Stimulated activated CD8-positive, alpha-beta memory T cell treated with anti-CD3 and anti-CD28 coated beads, Interleukin-2, amount 100 ng/mL, for 48 hours (primary cell): ENCODE measurements at regions not wholly inside any gene's neighbourhood (a gene's known extent, or its start where the extent isn't known, plus 50 kb on each side); places are given as distances from the start of the nearest gene placed in this dataset.

Experiments
- DNase-seq, 2 donors: peaks; one replicate each; pipeline ENCODE4 v3.0.0-alpha.2; 2020; ENCODE audit warnings: low read depth in 2 of 2

DNA sequence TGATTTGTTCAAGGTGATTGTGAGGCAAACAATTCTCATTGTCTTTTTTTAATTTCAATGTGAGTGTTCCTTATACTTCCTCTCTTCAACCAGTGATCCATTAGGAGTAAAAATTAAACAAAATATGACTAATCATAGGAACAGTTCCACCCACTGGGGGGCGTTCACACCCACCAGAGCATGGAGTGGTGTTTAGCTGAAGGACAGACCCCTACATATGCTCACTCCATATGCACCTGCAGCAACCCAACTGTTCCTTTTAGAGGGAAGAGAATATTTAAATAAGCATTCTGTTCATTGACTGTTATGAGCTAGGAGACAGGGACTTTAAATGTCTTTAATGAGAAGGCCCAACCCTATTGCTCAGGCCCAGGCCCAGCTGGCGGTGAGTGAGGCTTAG is 78.7 kb upstream of the DRD2 start:
- no peak for DNase-seq

DNA sequence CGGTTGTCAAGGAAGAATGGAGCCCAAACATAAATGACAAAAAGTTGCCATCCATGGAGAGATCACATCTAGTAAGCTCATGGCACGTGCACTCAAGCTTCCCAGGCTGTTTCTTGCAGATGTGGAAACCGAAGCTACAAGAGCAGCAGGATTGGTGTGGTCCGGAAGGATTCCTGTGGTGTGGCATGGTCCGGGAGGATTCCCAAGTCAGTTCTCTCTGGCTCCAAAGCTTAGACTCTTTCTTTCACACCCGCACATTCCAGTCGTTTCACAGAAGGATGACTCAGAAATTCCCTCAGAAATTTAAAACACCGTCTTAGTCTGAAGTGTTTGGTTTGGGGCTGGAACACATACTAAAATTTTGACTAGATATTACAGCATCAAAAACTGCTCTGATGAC is 78.0 kb upstream of the DRD2 start:
- no peak for DNase-seq

- no peak for DNase-seq
Observed at GRCh38 chr11:113552271-113552670, 77.1 kb upstream of the DRD2 start.

GRCh38 chr11:113551645-113552044 is 76.4 kb upstream of the DRD2 start:
- DNase-seq: no peak

GRCh38 chr11:113549611-113550578 is 74.7 kb upstream of the DRD2 start:
- no peak for DNase-seq

DNA sequence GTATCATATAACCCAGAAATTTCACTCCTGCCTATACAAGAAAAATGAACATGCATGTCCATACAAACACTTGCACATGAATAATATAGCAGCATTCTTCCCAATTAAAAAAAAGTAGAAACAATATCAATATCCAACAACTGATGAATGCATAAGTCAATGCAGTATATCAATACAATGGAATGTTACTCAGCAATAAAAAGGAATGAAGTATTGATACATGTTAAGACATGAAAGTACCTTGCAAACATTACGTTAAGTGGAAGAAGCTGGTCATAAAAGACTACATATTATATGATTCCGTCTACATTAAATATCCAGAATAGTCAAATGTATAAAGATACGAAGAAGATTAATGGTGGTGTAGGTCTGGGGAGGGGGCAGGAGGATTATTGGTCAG is 73.9 kb upstream of the DRD2 start:
- no peak for DNase-seq

DNA sequence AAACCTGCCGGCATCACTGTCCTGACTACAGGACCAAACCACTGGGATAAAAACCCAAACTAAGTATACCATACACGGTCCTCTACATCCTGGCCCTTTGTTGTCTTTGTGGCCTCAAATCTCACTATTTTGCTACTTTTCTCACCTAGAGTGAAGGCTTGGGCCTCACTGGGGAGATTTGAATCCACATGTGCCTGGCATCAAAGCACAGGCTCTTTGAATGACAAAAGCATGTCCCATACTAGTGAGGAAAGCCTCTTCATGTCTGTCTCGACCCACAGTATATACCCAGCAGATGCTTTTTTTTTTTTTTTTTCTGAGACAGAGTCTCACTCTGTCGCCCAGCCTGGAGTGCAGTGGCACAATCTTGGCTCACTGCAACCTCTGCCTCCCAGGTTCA is 72.5 kb upstream of the DRD2 start:
- no peak for DNase-seq

- DNase-seq: no peak
Observed at GRCh38 chr11:113546757-113547507, 71.7 kb upstream of the DRD2 start.

DNA sequence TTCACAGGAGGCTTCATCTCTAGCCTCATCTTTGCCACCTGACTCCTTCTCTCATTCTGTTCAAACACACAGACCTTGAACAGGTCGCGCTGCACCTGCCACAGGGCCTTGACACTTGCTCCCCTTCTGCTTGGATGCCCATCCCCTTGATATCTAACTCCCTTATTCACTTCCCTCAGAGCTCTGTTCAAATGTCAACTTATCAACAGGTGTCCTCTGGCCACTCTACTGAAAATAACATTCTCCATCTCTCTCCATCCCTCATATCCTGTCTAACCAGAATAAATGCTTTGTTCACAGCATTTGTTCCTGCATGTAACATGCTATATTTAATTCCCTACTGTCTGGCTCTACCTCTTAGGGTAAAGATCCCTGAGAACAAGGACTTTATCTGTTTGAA is 67.2 kb upstream of the DRD2 start:
- DNase-seq: no peak

DNA sequence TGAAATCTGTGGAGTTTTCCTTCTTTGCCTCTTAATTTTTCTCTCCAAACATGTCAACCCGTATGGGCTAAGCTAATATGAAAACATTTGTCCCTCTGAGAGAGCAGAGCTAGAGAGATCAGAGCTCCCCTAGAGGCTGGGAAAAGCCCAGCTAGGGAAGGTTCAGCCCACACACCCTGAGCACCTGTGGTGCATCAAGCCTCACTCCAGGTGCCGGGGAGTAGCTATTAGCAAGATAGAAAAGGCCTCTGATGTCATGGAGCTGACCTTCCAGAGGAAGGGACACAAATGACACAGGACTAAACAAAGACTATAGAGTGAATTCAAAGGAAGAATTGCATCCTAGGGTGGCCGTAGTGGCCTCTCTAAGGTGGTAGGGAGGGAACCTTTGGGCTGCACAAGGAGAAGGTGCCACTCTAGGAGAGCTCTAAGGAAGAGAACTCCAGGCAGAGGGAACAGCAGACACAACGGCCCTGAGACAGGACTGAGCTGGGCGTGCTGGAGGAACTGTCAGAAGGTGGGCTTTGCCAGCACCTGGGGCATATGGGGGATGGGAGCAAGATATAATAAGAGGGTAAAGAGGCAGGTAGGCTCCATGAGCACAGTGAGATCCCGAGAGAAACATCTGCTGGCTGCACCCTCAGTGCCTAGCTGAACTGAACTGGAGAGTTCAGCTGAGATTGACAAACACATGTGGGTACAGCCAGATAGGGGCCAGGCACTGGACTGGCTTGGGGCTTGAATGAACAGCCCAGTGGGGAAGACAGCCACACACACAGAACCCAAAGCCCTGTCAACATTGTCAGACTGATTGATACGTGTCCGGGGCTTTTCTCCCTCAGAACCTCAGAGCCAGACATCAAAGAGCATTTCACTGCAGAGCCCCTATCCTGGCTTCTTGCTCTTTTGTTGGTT is 65.5 kb upstream of the DRD2 start:
- no peak for DNase-seq

DNA sequence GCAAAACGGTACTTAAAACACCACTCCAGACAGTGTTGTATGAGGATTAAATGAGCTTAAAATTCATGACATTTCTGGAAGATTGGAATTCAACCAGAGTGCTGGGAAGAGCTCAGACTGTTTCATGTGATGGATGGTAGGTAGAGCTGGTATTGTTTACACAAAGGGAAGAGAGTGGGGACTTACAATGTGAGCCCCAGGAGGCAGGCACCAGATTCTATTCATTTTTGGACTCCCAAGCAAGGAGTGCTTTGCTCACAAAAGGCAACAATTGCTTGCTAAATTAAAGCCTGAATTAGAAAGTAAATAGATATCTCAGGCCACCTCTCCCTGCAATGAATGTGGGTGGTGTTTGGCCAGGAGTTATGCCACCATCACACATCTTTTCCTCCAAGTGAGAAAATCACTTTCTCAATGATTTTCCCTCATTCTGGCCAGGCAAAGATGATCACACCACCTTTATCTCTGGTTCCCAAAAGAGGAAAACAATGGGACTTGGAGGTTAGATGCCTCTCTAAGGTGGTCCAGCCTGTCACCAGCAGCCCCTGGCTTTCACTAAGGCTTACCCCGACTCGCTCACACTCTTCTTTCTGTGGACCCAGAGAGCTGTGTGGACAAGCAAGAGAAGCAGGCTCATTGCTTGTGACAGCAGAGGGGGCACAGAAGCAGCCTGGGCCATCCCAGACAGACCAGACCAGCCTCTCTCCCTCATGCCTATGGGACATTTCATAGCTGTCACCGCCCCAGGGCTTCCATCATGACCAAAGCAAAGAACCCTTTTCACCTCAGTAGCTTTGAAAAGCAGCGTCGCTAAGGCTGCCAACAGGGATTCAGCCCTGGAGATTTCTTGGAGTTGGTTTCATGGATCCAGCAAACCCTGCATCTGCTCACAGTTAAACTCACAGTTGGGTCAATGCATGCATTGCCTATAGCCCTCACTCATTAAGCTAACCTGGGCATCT is 63.5 kb upstream of the DRD2 start:
- no peak for DNase-seq

- no peak for DNase-seq
Observed at GRCh38 chr11:113534625-113535024, 59.4 kb upstream of the DRD2 start.

- DNase-seq: no peak
Observed at GRCh38 chr11:113533425-113533698, 58.2 kb upstream of the DRD2 start.

- DNase-seq: peak; percentile 30 to 41
Observed at GRCh38 chr11:113532697-113533424, 57.7 kb upstream of the DRD2 start.

DNA sequence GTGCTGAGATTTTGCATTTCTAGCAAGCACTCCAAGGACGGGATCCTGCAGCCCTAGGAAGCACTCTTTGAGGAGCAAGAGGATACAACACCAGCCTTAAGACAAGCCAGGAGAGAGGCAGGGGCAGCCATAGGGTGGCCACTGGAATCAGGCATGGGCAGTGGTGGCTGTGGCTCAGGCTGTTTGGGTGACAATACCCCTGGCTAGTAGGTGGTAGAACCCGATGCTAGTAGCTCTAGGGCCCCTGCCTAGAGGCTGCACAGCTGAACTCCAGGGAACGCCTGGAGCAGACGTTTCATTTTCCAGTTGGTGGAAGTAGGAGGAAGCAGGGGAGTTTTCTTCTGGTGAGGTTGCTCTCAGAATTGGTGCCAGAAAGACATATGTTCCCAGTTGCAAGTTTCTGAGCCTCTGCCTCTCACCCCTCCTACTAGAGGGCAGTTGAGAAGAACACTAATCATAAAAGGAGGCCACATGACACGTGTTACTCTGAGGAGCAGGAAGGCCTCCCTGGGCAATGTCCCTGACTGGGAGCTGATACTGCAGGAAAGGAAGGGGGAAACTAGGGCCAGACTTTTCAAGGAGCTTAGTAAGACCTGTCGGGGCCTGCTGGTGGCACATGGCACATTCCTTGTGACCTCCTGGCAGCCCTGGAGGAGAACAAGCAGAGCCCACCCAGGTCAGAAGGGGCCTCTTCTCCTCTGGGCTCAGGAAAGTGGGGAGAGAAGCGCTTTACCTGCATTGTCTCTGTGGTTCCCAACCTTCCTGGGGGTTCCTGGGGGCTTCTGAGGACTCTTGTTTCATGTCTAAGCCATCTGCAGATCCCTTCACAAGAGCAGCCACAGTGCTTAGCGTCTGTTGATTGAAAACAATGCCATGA is 56.6 kb upstream of the DRD2 start:
- no peak for DNase-seq

DNA sequence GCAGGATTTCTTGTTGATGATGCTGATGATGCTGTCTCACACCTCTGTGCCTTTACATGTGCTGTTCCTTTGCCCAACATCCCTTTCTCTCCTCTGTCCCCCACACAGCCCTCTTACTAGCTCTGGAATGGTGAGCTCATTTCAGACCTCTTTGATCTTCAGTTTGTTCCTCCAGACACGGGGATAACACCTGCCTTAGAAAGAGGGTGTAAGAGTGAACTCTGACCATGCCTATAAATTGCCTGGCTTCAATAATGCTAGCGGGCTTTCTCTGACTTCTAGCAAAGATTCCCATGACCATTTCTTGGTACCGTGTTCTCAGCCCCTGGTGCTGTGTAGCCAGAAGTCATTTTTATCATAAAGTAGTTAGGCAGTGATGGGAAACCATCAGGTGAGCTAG is 55.9 kb upstream of the DRD2 start:
- DNase-seq: no peak

DNA sequence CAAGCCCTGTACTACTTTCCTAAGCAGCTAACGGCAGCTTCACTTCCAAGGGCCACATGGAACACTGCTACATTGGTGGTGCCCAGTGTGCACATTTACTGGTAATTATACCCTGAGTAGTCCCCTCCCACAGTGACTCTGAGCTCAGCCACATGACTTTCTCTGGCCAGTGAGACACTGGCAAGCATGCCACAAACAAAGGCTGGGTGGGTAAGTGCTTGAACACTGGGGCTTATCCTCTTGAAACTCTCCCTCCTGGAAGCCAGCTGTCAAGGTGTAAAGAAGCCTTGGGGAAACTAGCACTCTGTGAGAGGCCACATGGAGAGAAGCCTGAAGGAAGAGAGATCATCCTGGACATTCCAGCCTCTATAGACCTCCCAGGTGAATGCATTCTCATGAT is 54.4 kb upstream of the DRD2 start:
- DNase-seq: no peak

DNA sequence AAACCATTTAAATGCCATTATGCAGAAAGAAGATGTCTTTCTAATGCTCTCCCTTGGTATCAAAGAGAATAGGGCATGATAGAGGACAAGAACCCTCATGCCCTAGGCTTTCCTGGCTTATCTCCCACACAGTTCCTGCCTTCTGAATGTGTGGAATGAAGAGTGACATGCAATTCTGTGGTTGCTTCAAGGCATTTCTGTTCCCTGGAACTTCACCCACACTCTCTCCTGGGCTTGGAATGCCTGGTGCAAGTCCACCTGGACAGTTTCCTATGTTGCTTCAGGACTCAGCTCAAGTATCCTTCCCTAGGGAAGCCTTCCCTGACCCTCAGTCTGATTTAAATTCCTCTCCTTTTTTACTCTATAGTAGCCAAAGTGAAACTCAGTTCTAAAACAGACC is 53.8 kb upstream of the DRD2 start:
- no peak for DNase-seq

GRCh38 chr11:113526521-113526920 is 51.3 kb upstream of the DRD2 start:
- DNase-seq: no peak
